GM12878 (cell line): ENCODE measurements at regions not wholly inside any gene's neighbourhood (a gene's known extent, or its start where the extent isn't known, plus 50 kb on each side); places are given as distances from the start of the nearest gene placed in this dataset.

Source experiments
- ATAC-seq: fragments of 200-7000 bp; cut with Tn5 transposase; 3 replicates; pipeline ENCODE4 v1.9.1; 2020; ENCODE audit warnings: mild to moderate bottlenecking, moderate library complexity
- BruUV-seq: library from RNA; stranded (reverse); fragments of 400-500 nt; replicated peaks from 2 replicates; lab custom pipeline; 2021; lab: Mats Ljungman, UMichigan
- CTCF ChIA-PET: fragments of 300-600 bp; sonication (Branson Sonifier 250); formaldehyde crosslinking; extraction: SDS; loops from one replicate; lab custom pipeline; 2021; ENCODE audit warnings: inconsistent platforms; lab: Yijun Ruan, JAX
- POLR2A ChIA-PET: fragments of 350-600 bp; formaldehyde crosslinking; extraction: SDS; loops from one replicate; lab custom pipeline; 2021; ENCODE audit warnings: inconsistent platforms; lab: Charles Lee
- RAD21 ChIA-PET: fragments of 300-600 bp; sonication (Branson Sonifier 250); formaldehyde crosslinking; loops from one replicate; lab custom pipeline; 2023; ENCODE audit warnings: antibody characterized with exemption; ENCODE audit not compliant: unreplicated experiment; lab: Charles Lee
- SMC1A ChIA-PET: fragments of 300-600 bp; sonication (Branson Sonifier 250); formaldehyde crosslinking; loops from one replicate; lab custom pipeline; 2023; ENCODE audit not compliant: unreplicated experiment, uncharacterized antibody; lab: Charles Lee
- DNase-seq: peaks from one replicate; pipeline ENCODE4 v3.0.0-alpha.2; 2011; ENCODE audit warnings: low read depth, low spot score
- FAIRE-seq: peaks from 3 replicates; lab custom pipeline; 2011; peaks lifted over from hg19 to GRCh38; lab: Jason Lieb, UNC
- H2AFZ ChIP-seq: 2 replicates; pipeline ENCODE4 v1.6.0; 2011; ENCODE audit warnings: low read depth, low read length, control low read depth; ENCODE audit not compliant: control insufficient read depth
- H3K27ac ChIP-seq: 2 replicates; pipeline ENCODE4 v1.5.1; 2011; ENCODE audit warnings: control low read depth; ENCODE audit not compliant: control insufficient read depth, insufficient read depth
- H3K27me3 ChIP-seq, 2 experiments: replicated peaks in 1 of 2; 2 replicates each; pipeline versions ENCODE4 v1.6.0 to v1.6.1; 2011; ENCODE audit warnings: low read length in 1 of 2; ENCODE audit not compliant: control insufficient read depth in 2 of 2, insufficient read depth in 2 of 2
- H3K36me3 ChIP-seq, 2 experiments: 2 replicates each; pipeline ENCODE4 v1.5.1; 2011; ENCODE audit warnings: low read length in 1 of 2; ENCODE audit not compliant: control insufficient read depth in 2 of 2, insufficient read depth in 2 of 2
- H3K4me1 ChIP-seq: 2 replicates; pipeline ENCODE4 v1.6.1; 2011; ENCODE audit warnings: mild to moderate bottlenecking, low read length, moderate library complexity, mixed read lengths; ENCODE audit not compliant: control insufficient read depth, insufficient read depth
- H3K4me2 ChIP-seq: 2 replicates; pipeline ENCODE4 v1.6.0; 2011; ENCODE audit warnings: control low read depth; ENCODE audit not compliant: control insufficient read depth, insufficient read depth
- H3K4me3 ChIP-seq: fragments of 200-600 bp; sonication (generic); 2 replicates; pipeline ENCODE4 v1.5.1; 2016
- H3K79me2 ChIP-seq: 2 replicates; pipeline ENCODE4 v1.6.0; 2011; ENCODE audit warnings: low read length; ENCODE audit not compliant: control insufficient read depth, insufficient read depth
- H3K9ac ChIP-seq: 2 replicates; pipeline ENCODE4 v1.8.0; 2011; ENCODE audit warnings: low read length, control low read depth, mixed read lengths; ENCODE audit not compliant: control insufficient read depth, insufficient read depth
- H3K9me3 ChIP-seq: replicated peaks from 3 replicates; pipeline ENCODE4 v1.5.1; 2011; ENCODE audit warnings: mild to moderate bottlenecking, low read length; ENCODE audit not compliant: control insufficient read depth, insufficient read depth
- H4K20me1 ChIP-seq: 2 replicates; pipeline ENCODE4 v1.6.0; 2011; ENCODE audit not compliant: control insufficient read depth, insufficient read depth
- CBX3 ChIP-seq: fragments of 200-600 bp; sonication (generic); IDR thresholded peaks from 2 replicates; pipeline ENCODE4 v1.6.1; 2016; ENCODE audit warnings: low read depth, borderline replicate concordance
- CBX5 ChIP-seq: sonication (generic); IDR thresholded peaks from 2 replicates; pipeline ENCODE4 v1.6.1; 2016; ENCODE audit warnings: low read depth, moderate library complexity, mild to moderate bottlenecking, inconsistent platforms
- EP300 ChIP-seq, 2 experiments: fragments of 150-350 bp in 1 of 2; IDR thresholded peaks; 2 replicates each; pipeline ENCODE4 v1.6.1; 2011 to 2012; ENCODE audit warnings: low read depth in 2 of 2, low read length in 2 of 2, borderline replicate concordance in 1 of 2, improper control_type of control experiment in 1 of 2, inconsistent platforms in 1 of 2; ENCODE audit not compliant: control insufficient read depth in 1 of 2
- IRF4 ChIP-seq: IDR thresholded peaks from 2 replicates; pipeline ENCODE4 v1.6.1; 2011; ENCODE audit warnings: low read depth, low read length
- KAT2A ChIP-seq: conservative IDR thresholded peaks from 2 replicates; pipeline ENCODE4 v1.6.1; 2011; ENCODE audit warnings: low read depth, low read length; ENCODE audit not compliant: control insufficient read depth
- KDM1A ChIP-seq: fragments of 200-600 bp; sonication (generic); IDR thresholded peaks from 2 replicates; pipeline ENCODE4 v1.6.1; 2016; ENCODE audit warnings: borderline replicate concordance
- NFYB ChIP-seq: IDR thresholded peaks from 2 replicates; pipeline ENCODE4 v1.6.1; 2011; ENCODE audit warnings: low read depth, mild to moderate bottlenecking, low read length, improper control_type of control experiment, moderate library complexity; ENCODE audit not compliant: insufficient read depth
- PAX8 ChIP-seq: fragments of 450-650 bp; IDR thresholded peaks from 2 replicates; pipeline ENCODE4 v1.6.1; 2017; ENCODE audit warnings: mild to moderate bottlenecking, moderate library complexity
- RUNX3 ChIP-seq: IDR thresholded peaks from 2 replicates; pipeline ENCODE4 v1.6.1; 2012; ENCODE audit warnings: low read length, inconsistent platforms
- SMC3 ChIP-seq: IDR thresholded peaks from 2 replicates; pipeline ENCODE4 v1.6.1; 2011; ENCODE audit warnings: low read length, improper control_type of control experiment, borderline replicate concordance
- TBL1XR1 ChIP-seq: IDR thresholded peaks from 2 replicates; pipeline ENCODE4 v1.6.1; 2012; ENCODE audit warnings: low read depth, low read length, improper control_type of control experiment
- TCF7 ChIP-seq: IDR thresholded peaks from 2 replicates; pipeline ENCODE4 v1.6.1; 2014; ENCODE audit warnings: antibody characterized with exemption, borderline replicate concordance
- ZNF217 ChIP-seq: fragments of 450-650 bp; IDR thresholded peaks from 2 replicates; pipeline ENCODE4 v1.6.1; 2017; ENCODE audit warnings: antibody characterized with exemption, mild to moderate bottlenecking
- ZNF24 ChIP-seq: fragments of 450-650 bp; IDR thresholded peaks from 2 replicates; pipeline ENCODE4 v1.6.1; 2017; ENCODE audit warnings: antibody characterized with exemption, mild to moderate bottlenecking
- WGBS: methylation state at CpG from one replicate; pipeline ENCODE4 v1.1.6; 2016; ENCODE audit warnings: low lambda C conversion rate; ENCODE audit not compliant: insufficient replicate concordance, insufficient coverage; ENCODE audit errors: missing lambda C conversion rate; 5-methylcytosine and 5-hydroxymethylcytosine counted together
- in situ Hi-C: fragments of 300-500 bp; cut with MboI; formaldehyde crosslinking; loops from 9 replicates; pipeline ENCODE4 v1.14.3; 2018; ENCODE audit warnings: mixed read lengths
- intact Hi-C: fragments of 100-400 bp; cut with micrococcal nuclease; formaldehyde crosslinking; loops from one replicate; pipeline ENCODE4 v1.14.2; 2022; ENCODE audit not compliant: unreplicated experiment
- TF ChIP-seq, protein P1 (sequence below): IDR thresholded peaks from 2 replicates; pipeline ENCODE4 v1.6.1; 2012; ENCODE audit warnings: low read depth, low read length, improper control_type of control experiment
- TF ChIP-seq, protein P2 (sequence below): IDR thresholded peaks from 2 replicates; pipeline ENCODE4 v1.6.1; 2011; ENCODE audit warnings: borderline replicate concordance, low read depth, mild to moderate bottlenecking, moderate library complexity, mixed read lengths, low read length; ENCODE audit not compliant: insufficient read depth; ENCODE audit errors: extremely low read length

DNA sequence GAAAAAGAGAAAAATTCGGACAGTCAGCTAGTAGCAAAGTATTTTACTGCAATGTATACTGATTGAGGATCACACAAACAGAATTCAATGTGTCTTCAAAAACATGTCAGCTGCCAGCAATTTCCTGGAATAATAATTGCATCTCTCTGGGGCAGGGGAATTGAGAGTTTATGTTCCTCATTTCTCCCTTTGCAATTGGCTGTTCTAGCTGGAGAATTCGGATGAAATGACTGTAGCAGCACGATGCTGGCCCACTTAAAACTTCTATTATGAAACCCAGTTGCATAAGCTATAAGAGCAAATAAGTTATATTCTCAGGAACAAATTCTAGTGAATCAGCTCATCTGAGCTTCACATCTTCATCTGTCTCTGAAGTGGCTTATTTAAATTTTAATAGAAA lies 99.9 kb upstream of the CPEB2 start:
- WGBS, result 22% methylated on average over 3 of the region's 3 CpGs
- no peak overlapping the region for H3K4me3 ChIP-seq
- DNase-seq (no peak), ATAC-seq (no peak), FAIRE-seq (no peak)
- TF ChIP-seq KAT2A, result no peak
- no peak for TF ChIP-seq TBL1XR1
- TF ChIP-seq ZNF217, result no peak
- TF ChIP-seq SMC3, result no peak
- no peak for TF ChIP-seq CBX5
- no peak for TF ChIP-seq KDM1A
- TF ChIP-seq, protein P1, sequence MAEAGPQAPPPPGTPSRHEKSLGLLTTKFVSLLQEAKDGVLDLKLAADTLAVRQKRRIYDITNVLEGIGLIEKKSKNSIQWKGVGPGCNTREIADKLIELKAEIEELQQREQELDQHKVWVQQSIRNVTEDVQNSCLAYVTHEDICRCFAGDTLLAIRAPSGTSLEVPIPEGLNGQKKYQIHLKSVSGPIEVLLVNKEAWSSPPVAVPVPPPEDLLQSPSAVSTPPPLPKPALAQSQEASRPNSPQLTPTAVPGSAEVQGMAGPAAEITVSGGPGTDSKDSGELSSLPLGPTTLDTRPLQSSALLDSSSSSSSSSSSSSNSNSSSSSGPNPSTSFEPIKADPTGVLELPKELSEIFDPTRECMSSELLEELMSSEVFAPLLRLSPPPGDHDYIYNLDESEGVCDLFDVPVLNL, result no peak
- TF ChIP-seq ZNF24, result no peak
- no peak for TF ChIP-seq PAX8
- TF ChIP-seq RUNX3, result no peak
- no peak for TF ChIP-seq NFYB
- TF ChIP-seq EP300 (IDR thresholded peaks at IDR 0.05; ENCODE audit: borderline replicate concordance in 1 of 2, control insufficient read depth in 1 of 2, low read depth in 2 of 2, low read length in 2 of 2), result no peak
- TF ChIP-seq IRF4, result no peak
- TF ChIP-seq TCF7, result no peak
- no peak for TF ChIP-seq CBX3
- TF ChIP-seq, protein P2, sequence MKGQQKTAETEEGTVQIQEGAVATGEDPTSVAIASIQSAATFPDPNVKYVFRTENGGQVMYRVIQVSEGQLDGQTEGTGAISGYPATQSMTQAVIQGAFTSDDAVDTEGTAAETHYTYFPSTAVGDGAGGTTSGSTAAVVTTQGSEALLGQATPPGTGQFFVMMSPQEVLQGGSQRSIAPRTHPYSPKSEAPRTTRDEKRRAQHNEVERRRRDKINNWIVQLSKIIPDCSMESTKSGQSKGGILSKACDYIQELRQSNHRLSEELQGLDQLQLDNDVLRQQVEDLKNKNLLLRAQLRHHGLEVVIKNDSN, result no peak
- no peaks in the 10 kb centered on the region for H3K27me3 ChIP-seq
- H3K36me3 ChIP-seq, result no peaks in the 10 kb centered on the region
- ChIA-PET CTCF (interaction anchor here (0.5 kb wide), 1 partner anchor 16 kb away, joined by 3 read pairs; no protein-coding TSS in a partner anchor), POLR2A (no interaction called here), RAD21 (no interaction called here), SMC1A (no interaction called here)
- no peaks in the 10 kb centered on the region; the same call in 2 of the 3 replicates for H3K9me3 ChIP-seq
- no peak overlapping the region for H3K27ac ChIP-seq
- H2AFZ ChIP-seq, result no peak overlapping the region
- in situ Hi-C loops, result no loop called here
- H3K79me2 ChIP-seq, result no peaks in the 10 kb centered on the region
- intact Hi-C loops, result no loop called here
- no peak overlapping the region for H3K4me2 ChIP-seq
- BruUV-seq, result no TSS peak
- no peaks in the 10 kb centered on the region for H4K20me1 ChIP-seq
- H3K4me1 ChIP-seq, result no peaks in the 10 kb centered on the region
- H3K9ac ChIP-seq, result no peak overlapping the region
